Body of pancreas (tissue), 4 donors: ENCODE measurements at regions not wholly inside any gene's neighbourhood (a gene's known extent, or its start where the extent isn't known, plus 50 kb on each side); places are given as distances from the start of the nearest gene placed in this dataset.

Experiments used
- POLR2A ChIP-seq, 3 donors: fragments of 450-650 bp; IDR thresholded peaks; one replicate each; pipeline ENCODE4 v1.6.1; 2016; ENCODE audit warnings: antibody characterized with exemption in 3 of 3, mild to moderate bottlenecking in 2 of 3
- TF ChIP-seq, protein P1 (sequence below), 7 experiments: fragments of 450-650 bp in 4 of 7; fragments of 200-600 bp in 3 of 7; sonication (generic) in 3 of 7; IDR thresholded peaks; one replicate each; pipeline ENCODE4 v1.5.1; 2016 to 2019; ENCODE audit warnings: antibody characterized with exemption in 7 of 7

DNA sequence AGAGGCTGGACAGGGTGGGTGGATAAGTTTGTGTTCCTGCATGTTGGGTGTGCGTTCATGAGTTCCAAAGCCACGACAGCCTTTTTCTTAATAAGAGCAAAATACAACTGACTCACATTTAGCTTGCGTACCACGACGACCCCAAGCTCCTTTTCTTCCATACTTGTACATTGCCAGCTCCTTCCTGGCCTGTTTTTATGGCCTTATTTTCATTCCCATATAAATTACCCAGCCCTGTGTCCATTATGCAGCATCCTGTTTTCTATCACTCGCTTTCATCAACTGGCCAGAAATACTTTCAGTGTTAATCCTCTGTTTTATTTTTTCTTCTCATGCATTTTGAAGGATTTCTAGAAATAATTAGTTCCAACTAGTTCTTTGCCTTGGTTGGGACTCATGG lies 499.1 kb downstream of the FOXO1 start:
- TF ChIP-seq, protein P1, sequence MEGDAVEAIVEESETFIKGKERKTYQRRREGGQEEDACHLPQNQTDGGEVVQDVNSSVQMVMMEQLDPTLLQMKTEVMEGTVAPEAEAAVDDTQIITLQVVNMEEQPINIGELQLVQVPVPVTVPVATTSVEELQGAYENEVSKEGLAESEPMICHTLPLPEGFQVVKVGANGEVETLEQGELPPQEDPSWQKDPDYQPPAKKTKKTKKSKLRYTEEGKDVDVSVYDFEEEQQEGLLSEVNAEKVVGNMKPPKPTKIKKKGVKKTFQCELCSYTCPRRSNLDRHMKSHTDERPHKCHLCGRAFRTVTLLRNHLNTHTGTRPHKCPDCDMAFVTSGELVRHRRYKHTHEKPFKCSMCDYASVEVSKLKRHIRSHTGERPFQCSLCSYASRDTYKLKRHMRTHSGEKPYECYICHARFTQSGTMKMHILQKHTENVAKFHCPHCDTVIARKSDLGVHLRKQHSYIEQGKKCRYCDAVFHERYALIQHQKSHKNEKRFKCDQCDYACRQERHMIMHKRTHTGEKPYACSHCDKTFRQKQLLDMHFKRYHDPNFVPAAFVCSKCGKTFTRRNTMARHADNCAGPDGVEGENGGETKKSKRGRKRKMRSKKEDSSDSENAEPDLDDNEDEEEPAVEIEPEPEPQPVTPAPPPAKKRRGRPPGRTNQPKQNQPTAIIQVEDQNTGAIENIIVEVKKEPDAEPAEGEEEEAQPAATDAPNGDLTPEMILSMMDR (IDR thresholded peaks at IDR 0.05) = no peak
- no peak for TF ChIP-seq POLR2A (IDR thresholded peaks at IDR 0.05)
